Memory B cell (primary cell): ENCODE measurements at regions not wholly inside any gene's neighbourhood (a gene's known extent, or its start where the extent isn't known, plus 50 kb on each side); places are given as distances from the start of the nearest gene placed in this dataset.
"Not testable (repeated sequence)": the region's sequence is repeated elsewhere in the genome, so short reads cannot be mapped to it uniquely, and the experiment has no call there.

Source experiments
- ATAC-seq: fragments of 150-1000 bp; cut with Tn5 transposase; 2 replicates; pipeline ENCODE4 v1.10.0; 2021; ENCODE audit warnings: low read depth, mild to moderate bottlenecking, moderate library complexity
- DNase-seq, 2 donors: peaks; one replicate each; pipeline ENCODE4 v3.0.0; 2022; ENCODE audit warnings: low spot score in 2 of 2
- H3K27ac Mint-ChIP-seq: one replicate; pipeline ENCODE4 v1.8.0; 2022; ENCODE audit warnings: mild to moderate bottlenecking, moderate library complexity, mixed read lengths
- H3K27me3 Mint-ChIP-seq: one replicate; pipeline ENCODE4 v1.8.0; 2022; ENCODE audit warnings: mixed read lengths
- H3K36me3 Mint-ChIP-seq: one replicate; pipeline ENCODE4 v1.8.0; 2022; ENCODE audit warnings: mild to moderate bottlenecking, mixed read lengths
- H3K4me1 Mint-ChIP-seq: one replicate; pipeline ENCODE4 v1.8.0; 2022; ENCODE audit warnings: mixed read lengths
- H3K4me3 Mint-ChIP-seq: one replicate; pipeline ENCODE4 v1.8.0; 2022; ENCODE audit warnings: mild to moderate bottlenecking, moderate library complexity, mixed read lengths
- H3K9me3 Mint-ChIP-seq: one replicate; pipeline ENCODE4 v1.8.0; 2022; ENCODE audit warnings: mixed read lengths

DNA sequence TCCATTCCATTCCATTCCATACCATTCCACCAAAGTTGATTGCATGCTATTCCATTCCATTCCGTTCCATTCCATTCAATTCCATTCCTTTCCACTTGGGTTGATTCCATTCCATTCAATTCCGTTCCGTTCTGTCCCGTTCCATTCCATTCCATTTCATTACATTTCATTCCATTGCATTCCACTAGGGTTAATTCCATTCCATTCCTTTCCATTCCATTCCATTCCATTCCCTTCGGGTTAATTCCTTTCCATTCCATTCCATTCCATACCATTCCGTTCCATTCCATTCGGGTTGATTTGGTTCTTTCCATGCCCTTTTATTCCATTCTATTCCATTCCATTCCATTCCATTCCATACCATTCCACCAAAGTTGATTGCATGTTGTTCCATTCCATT is 131.9 kb downstream of the CWH43 start:
- peaks cover 55% of the 10 kb centered on the region for H3K9me3 Mint-ChIP-seq
- not testable (repeated sequence) for H3K27ac Mint-ChIP-seq, H3K27me3 Mint-ChIP-seq, DNase-seq, ATAC-seq, H3K4me3 Mint-ChIP-seq
- peaks cover 17% of the 10 kb centered on the region for H3K4me1 Mint-ChIP-seq
- H3K36me3 Mint-ChIP-seq, result peaks cover 31% of the 10 kb centered on the region

DNA sequence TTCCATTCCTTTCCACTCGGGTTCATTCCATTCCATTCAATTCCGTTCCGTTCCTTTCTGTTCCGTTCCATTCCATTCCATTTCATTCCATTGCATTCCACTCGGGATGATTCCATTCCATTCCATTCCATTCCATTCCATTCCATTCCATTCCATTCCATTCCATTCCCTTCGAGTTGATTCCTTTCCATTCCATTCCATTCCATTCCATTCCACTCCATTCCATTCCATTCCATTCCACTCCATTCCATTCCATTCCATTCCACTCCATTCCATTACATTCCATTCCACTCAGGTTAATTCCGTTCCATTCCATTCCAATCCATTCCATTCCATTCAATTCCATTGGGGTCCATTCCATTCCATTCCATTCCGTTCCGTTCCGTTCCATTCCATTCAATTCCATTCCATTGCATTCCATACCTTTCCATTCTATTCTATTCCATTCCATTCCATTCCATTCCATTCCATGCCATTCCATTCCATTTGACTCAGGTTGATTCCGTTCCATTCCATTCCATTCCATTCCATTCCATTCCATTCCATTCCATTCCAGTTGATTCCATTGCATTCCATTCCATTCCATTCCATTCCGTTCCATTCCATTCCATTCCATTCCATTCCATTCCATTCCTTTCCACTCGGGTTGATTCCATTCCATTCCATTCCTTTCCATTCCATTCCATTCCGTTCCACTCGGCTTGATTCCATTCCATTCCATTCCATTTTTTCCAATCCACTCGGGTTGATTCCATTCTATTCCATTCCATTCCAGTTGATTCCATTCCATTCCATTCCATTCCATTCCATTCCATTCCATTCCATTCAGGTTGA is 132.5 kb downstream of the CWH43 start:
- ATAC-seq, result peak; percentile 53
- not testable (repeated sequence) for H3K4me3 Mint-ChIP-seq, DNase-seq, H3K27me3 Mint-ChIP-seq, H3K27ac Mint-ChIP-seq
- Mint-ChIP-seq H3K4me1 (peaks cover 17% of the 10 kb centered on the region), H3K36me3 (peaks cover 31% of the 10 kb centered on the region), H3K9me3 (peaks cover 51% of the 10 kb centered on the region)

DNA sequence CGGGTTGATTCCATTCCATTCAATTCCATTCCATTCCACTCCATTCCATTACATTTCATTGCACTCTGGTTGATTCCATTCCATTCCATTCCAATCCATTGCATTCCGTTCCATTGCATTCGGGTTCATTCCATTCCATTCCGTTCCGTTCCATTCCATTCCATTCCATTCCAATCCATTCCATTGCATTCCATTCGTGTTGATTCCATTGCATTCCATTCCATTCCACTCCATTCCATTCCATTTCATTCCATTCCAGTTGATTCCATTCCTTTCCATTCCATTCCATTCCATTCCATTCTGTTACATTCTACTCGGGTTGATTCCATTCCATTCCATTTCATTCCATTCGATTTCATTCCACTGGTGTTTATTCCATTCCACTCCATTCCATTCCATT is 133.3 kb downstream of the CWH43 start:
- Mint-ChIP-seq H3K9me3 (peaks cover 46% of the 10 kb centered on the region), H3K4me1 (peaks cover 17% of the 10 kb centered on the region), H3K36me3 (peaks cover 30% of the 10 kb centered on the region)
- H3K27ac Mint-ChIP-seq, ATAC-seq, DNase-seq, H3K27me3 Mint-ChIP-seq, H3K4me3 Mint-ChIP-seq: not testable (repeated sequence)

DNA sequence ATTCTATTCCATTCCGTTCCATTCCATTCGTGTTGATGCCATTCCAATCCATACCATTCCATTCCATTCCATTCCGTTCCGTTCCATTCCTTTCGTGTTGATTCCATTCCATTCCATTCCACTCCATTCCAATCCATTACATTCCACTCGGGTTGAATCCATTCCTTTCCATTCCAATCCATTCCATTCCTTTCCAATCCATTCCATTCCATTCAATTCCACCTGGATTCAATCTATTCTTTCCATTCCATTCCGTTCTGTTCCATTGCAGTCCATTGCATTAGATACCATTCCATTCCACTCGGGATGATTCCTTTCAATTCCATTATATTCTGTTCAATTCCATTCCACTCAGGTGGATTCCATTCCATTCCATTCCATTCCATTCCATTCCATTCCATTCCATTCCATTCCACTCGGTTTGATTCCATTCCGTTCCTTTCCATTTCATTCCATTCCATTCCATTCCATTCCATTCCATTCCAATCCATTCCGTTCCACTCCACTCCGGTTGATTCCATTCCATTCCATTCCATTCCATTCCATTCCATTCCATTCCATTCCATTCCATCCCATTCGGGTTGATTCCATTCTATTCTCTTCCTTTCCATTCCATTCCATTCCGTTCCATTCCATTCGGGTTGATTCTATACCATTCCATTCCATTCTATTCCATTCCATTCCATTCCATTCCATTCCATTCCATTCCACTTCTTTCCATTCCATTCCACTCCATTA is 134.1 kb downstream of the CWH43 start:
- H3K4me3 Mint-ChIP-seq, H3K27me3 Mint-ChIP-seq, H3K27ac Mint-ChIP-seq: not testable (repeated sequence)
- H3K36me3 Mint-ChIP-seq, result peaks cover 29% of the 10 kb centered on the region
- H3K9me3 Mint-ChIP-seq, result peaks cover 40% of the 10 kb centered on the region
- DNase-seq (peak in 1 of 2 donors; percentile 35), ATAC-seq (peak; percentile 17)
- peaks cover 17% of the 10 kb centered on the region for H3K4me1 Mint-ChIP-seq

DNA sequence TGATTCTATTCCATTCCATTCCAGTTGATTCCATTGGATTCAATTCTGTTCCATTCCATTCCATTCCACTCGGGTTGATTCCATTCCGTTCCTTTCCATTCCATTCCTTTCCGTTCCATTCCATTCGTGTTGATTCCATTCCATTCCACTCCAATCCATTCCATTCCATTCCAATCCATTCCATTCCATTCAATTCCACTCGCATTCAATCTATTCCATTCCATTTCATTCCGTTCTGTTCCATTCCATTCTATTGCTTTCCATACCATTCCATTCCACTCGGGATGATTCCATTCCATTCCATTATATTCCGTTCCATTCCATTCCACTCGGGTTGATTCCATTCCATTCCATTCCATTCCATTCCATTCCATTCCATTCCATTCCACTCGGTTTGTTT is 134.7 kb downstream of the CWH43 start:
- H3K27ac Mint-ChIP-seq, H3K27me3 Mint-ChIP-seq, DNase-seq, H3K4me3 Mint-ChIP-seq: not testable (repeated sequence)
- ATAC-seq, result peak; percentile 30
- peaks cover 29% of the 10 kb centered on the region for H3K36me3 Mint-ChIP-seq
- H3K4me1 Mint-ChIP-seq, result peaks cover 17% of the 10 kb centered on the region
- H3K9me3 Mint-ChIP-seq, result peaks cover 40% of the 10 kb centered on the region

DNA sequence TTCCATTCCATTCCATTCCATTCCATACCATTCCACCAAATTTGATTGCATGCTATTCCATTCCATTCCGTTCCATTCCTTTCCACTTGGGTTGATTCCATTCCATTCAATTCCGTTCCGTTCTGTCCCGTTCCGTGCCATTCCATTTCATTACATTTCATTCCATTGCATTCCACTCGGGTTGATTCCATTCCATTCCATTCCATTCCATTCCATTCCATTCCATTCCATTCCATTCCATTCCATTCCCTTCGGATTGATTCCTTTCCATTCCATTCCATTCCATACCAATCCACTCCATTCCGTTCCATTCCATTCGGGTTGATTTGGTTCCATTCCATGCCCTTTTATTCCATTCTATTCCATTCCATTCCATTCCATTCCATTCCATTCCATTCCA is 140.4 kb downstream of the CWH43 start:
- not testable (repeated sequence) for H3K27ac Mint-ChIP-seq, H3K36me3 Mint-ChIP-seq, H3K4me1 Mint-ChIP-seq, ATAC-seq, DNase-seq, H3K4me3 Mint-ChIP-seq, H3K27me3 Mint-ChIP-seq
- peaks cover 10% of the 10 kb centered on the region for H3K9me3 Mint-ChIP-seq

DNA sequence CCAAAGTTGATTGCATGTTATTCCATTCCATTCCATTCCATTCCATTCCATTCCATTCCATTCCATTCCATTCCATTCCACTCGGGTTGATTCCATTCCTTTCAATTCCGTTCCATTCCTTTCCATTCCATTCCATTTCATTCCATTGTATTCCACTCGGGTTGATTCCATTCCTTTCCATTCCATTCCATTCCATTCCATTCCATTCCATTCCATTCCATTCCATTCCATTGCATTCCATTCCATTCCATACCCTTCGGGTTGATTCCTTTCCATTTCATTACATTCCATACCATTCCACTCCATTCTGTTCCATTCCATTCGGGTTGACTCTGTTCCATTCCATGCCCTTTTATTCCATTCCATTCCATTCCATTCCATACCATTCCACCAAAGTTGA is 140.8 kb downstream of the CWH43 start:
- H3K27ac Mint-ChIP-seq, H3K4me3 Mint-ChIP-seq, ATAC-seq, DNase-seq, H3K27me3 Mint-ChIP-seq, H3K36me3 Mint-ChIP-seq, H3K4me1 Mint-ChIP-seq: not testable (repeated sequence)
- H3K9me3 Mint-ChIP-seq, result peaks cover 13% of the 10 kb centered on the region

DNA sequence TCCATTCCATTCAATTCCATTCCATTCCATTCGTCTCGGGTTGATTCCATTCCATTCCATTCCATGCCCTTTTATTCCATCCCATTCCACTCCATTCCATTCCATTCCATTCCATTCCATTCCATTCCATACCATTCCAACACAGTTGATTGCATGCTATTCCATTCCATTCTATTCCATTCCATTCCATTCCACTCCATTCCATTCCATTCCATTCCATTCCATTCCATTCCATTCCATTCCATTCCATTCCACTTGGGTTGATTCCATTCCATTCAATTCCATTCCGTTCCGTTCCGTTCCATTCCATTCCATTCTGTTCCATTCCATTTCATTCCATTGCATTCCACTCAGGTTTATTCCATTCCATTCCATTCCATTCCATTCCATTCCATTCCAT is 143.3 kb downstream of the CWH43 start:
- ATAC-seq, H3K27me3 Mint-ChIP-seq, H3K4me1 Mint-ChIP-seq, H3K27ac Mint-ChIP-seq, H3K4me3 Mint-ChIP-seq, H3K36me3 Mint-ChIP-seq, DNase-seq: not testable (repeated sequence)
- peaks cover 19% of the 10 kb centered on the region for H3K9me3 Mint-ChIP-seq

DNA sequence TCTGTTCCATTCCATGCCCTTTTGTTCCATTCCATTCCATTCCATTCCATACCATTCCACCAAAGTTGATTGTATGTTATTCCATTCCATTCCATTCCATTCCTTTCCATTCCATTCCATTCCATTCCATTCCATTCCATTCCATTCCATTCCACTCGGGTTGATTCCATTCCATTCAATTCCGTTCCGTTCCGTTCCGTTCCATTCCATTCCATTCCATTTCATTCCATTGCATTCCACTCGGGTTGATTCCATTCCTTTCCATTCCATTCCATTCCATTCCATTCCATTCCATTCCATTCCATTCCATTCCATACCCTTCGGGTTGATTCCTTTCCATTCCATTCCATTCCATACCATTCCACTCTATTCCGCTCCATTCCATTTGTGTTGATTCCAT is 143.8 kb downstream of the CWH43 start:
- H3K9me3 Mint-ChIP-seq, result peaks cover 21% of the 10 kb centered on the region
- DNase-seq, H3K36me3 Mint-ChIP-seq, ATAC-seq, H3K4me3 Mint-ChIP-seq, H3K27ac Mint-ChIP-seq, H3K27me3 Mint-ChIP-seq, H3K4me1 Mint-ChIP-seq: not testable (repeated sequence)

DNA sequence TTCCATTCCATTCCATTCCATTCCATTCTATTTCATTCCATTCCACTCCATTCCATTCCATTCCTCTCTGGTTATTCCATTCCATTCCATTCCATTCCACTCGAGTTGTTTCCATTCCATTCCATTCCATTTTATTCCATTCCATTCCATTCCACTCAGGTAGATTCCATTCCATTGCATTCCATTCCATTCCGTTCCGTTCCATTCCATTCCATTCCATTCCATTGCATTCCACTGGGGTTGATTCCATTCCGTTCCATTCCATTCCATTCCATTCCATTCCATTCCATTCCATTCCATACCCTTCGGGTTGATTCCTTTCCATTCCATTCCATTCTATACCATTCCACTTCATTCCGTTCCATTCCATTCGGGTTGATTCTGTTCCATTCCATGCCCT is 144.6 kb downstream of the CWH43 start:
- not testable (repeated sequence) for DNase-seq, H3K4me3 Mint-ChIP-seq, H3K36me3 Mint-ChIP-seq, H3K27ac Mint-ChIP-seq, ATAC-seq, H3K4me1 Mint-ChIP-seq, H3K27me3 Mint-ChIP-seq
- peaks cover 22% of the 10 kb centered on the region for H3K9me3 Mint-ChIP-seq

DNA sequence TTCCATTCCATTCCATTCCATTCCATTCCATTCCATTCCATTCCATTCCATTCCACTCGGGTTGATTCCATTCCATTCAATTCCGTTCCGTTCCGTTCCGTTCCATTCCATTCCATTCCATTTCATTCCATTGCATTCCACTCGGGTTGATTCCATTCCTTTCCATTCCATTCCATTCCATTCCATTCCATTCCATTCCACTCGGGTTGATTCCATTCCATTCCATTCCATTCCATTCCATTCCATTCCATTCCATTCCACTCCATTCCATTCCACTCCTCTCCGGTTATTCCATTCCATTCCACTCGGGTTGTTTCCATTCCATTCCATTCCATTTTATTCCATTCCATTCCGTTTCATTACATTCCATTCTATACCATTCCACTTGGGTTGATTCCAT is 151.0 kb downstream of the CWH43 start:
- H3K4me3 Mint-ChIP-seq, H3K27me3 Mint-ChIP-seq, H3K4me1 Mint-ChIP-seq, DNase-seq, H3K27ac Mint-ChIP-seq: not testable (repeated sequence)
- peaks cover 27% of the 10 kb centered on the region for H3K9me3 Mint-ChIP-seq
- ATAC-seq, result peak; percentile 24
- peaks cover 13% of the 10 kb centered on the region for H3K36me3 Mint-ChIP-seq

DNA sequence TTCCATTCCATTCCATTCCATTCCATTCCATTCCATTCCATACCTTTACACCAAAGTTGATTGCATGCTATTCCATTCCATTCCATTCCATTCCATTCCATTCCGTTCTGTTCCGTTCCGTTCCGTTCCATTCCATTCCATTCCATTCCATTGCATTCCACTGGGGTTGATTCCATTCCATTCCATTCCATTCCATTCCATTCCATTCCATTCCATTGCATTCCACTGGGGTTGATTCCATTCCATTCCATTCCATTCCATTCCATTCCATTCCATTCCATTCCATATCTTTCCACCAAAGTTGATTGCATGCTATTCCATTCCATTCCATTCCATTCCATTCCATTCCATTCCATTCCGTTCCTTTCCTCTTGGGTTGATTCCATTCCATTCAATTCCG is 151.9 kb downstream of the CWH43 start:
- DNase-seq, H3K27me3 Mint-ChIP-seq, H3K4me3 Mint-ChIP-seq, H3K27ac Mint-ChIP-seq, ATAC-seq, H3K4me1 Mint-ChIP-seq: not testable (repeated sequence)
- peaks cover 15% of the 10 kb centered on the region for H3K36me3 Mint-ChIP-seq
- H3K9me3 Mint-ChIP-seq, result peaks cover 26% of the 10 kb centered on the region

DNA sequence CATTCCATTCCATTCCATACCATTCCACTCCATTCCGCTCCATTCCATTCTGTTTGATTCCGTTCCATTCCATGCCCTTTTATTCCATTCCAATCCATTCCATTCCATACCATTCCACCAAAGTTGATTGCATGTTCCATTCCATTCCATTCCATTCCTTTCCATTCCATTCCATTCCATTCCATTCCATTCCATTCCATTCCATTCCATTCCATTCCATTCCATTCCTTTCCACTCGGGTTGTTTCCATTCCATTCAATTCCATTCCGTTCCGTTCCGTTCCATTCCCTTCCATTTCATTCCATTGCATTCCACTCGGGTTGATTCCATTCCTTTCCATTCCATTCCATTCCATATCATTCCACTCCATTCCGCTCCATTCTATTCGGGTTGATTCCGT is 152.7 kb downstream of the CWH43 start:
- H3K4me1 Mint-ChIP-seq, ATAC-seq, H3K27ac Mint-ChIP-seq, DNase-seq, H3K27me3 Mint-ChIP-seq, H3K4me3 Mint-ChIP-seq: not testable (repeated sequence)
- peaks cover 16% of the 10 kb centered on the region for H3K36me3 Mint-ChIP-seq
- H3K9me3 Mint-ChIP-seq, result peaks cover 32% of the 10 kb centered on the region

DNA sequence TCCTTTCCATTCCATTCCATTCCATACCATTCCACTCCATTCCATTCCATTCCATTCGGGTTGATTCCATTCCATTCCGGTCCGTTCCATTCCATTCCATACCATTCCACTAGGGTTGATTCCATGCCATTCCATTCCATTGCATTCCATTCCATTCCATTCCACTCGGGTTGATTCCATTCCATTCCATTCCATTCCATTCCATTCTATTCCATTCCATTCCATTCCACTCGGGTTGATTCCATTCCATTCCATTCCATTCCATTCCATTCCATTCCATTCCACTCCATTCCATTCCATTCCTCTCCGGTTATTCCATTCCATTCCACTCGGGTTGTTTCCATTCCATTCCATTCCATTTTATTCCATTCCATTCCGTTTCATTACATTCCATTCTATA is 153.4 kb downstream of the CWH43 start:
- not testable (repeated sequence) for H3K4me3 Mint-ChIP-seq
- ATAC-seq, result peak; percentile 46

More for the DNA sequence above, 153.4 kb downstream of the CWH43 start:
- Mint-ChIP-seq H3K36me3 (peaks cover 22% of the 10 kb centered on the region), H3K9me3 (peaks cover 34% of the 10 kb centered on the region)
- H3K27ac Mint-ChIP-seq, DNase-seq, H3K4me1 Mint-ChIP-seq, H3K27me3 Mint-ChIP-seq: not testable (repeated sequence)
